ENCODE measurements at regions not wholly inside any gene's neighbourhood (a gene's known extent, or its start where the extent isn't known, plus 50 kb on each side); places are given as distances from the start of the nearest gene placed in this dataset.

GRCh38 chr1:229124520-229125124 is 146.3 kb upstream of the RAB4A start:
- Histone ChIP-seq H3K9me2 (replicated peaks; ENCODE audit: insufficient read depth) (no peaks in the 10 kb centered on the region), H2AFZ (no peak overlapping the region), H3K9me3 (ENCODE audit: low read depth) (no peaks in the 10 kb centered on the region), H3K79me2 (no peaks in the 10 kb centered on the region), H3K4me2 (no peak overlapping the region), H3K4me1 (ENCODE audit: insufficient read depth) (peaks cover 1% of the 10 kb centered on the region), H3K36me3 (replicated peaks; ENCODE audit: insufficient read depth, low read depth) (no peaks in the 10 kb centered on the region), H3K4me3 (no peak overlapping the region), H3K27ac (peak overlapping the region; percentile 35), H4K20me1 (ENCODE audit: insufficient read depth, poor library complexity, severe bottlenecking) (no peaks in the 10 kb centered on the region), H3K27me3 (no peaks in the 10 kb centered on the region)
- TF ChIP-seq CTCF (IDR thresholded peaks at IDR 0.05; ENCODE audit: poor library complexity), result no peak
- no peak for TF ChIP-seq EZH2 (IDR thresholded peaks at IDR 0.05; ENCODE audit: borderline replicate concordance)
- TF ChIP-seq EZH2phosphoT487 (IDR thresholded peaks at IDR 0.05; ENCODE audit: low read depth, severe bottlenecking, unreplicated experiment), result no peak
- DNase-seq (ENCODE audit: low spot score), result peak; percentile 35
- 83% methylated on average over 11 of the region's 11 CpGs for WGBS (ENCODE audit: low lambda C conversion rate, missing lambda C conversion rate)

- Histone ChIP-seq H3K4me2 (no peak overlapping the region), H3K27ac (no peak overlapping the region), H3K9me2 (replicated peaks; ENCODE audit: insufficient read depth) (no peaks in the 10 kb centered on the region), H3K4me3 (no peak overlapping the region), H3K36me3 (replicated peaks; ENCODE audit: insufficient read depth, low read depth) (no peaks in the 10 kb centered on the region), H3K79me2 (no peaks in the 10 kb centered on the region), H3K9me3 (ENCODE audit: low read depth) (no peaks in the 10 kb centered on the region), H3K4me1 (ENCODE audit: insufficient read depth) (peaks cover 19% of the 10 kb centered on the region), H4K20me1 (ENCODE audit: insufficient read depth, poor library complexity, severe bottlenecking) (no peaks in the 10 kb centered on the region), H3K27me3 (no peaks in the 10 kb centered on the region), H2AFZ (no peak overlapping the region)
- WGBS (ENCODE audit: low lambda C conversion rate, missing lambda C conversion rate), result 77% methylated on average over 2 of the region's 2 CpGs
- TF ChIP-seq CTCF (IDR thresholded peaks at IDR 0.05; ENCODE audit: poor library complexity) (no peak), EZH2phosphoT487 (IDR thresholded peaks at IDR 0.05; ENCODE audit: low read depth, severe bottlenecking, unreplicated experiment) (no peak), EZH2 (IDR thresholded peaks at IDR 0.05; ENCODE audit: borderline replicate concordance) (no peak)
- DNase-seq (ENCODE audit: low spot score), result no peak
These were observed 143.6 kb upstream of the RAB4A start for GRCh38 chr1:229127301-229127700.

DNA sequence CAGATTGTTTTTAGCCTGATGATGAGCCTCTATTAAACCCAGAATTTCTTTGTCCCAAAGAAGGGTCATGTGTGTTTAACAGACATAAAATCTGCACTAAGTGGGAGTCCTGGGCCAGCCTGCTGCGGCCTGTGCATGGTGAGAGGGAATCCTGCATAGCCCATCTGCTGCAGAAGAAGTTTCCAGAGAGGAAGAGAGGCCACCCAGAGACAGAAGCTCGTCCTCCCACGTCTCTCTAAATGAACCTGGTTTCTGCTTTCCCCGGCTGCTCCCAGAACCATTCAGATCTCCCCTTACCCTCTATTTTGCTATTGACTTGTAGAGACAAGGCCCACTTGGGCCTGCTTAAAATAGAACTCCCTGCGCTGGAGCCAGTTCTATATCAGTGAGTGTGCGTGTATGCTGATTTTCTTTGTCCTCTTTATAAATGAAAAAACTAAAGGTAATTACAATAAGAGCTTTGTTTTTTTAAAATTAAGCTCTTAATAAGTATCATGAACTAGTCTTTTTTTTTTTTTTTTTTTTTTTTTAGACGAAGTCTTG is 142.8 kb upstream of the RAB4A start:
- Histone ChIP-seq H3K9me3 (ENCODE audit: low read depth) (no peaks in the 10 kb centered on the region), H3K27ac (no peak overlapping the region), H3K4me3 (no peak overlapping the region), H3K27me3 (no peaks in the 10 kb centered on the region), H3K79me2 (no peaks in the 10 kb centered on the region), H3K36me3 (replicated peaks; ENCODE audit: insufficient read depth, low read depth) (no peaks in the 10 kb centered on the region), H3K4me2 (no peak overlapping the region), H3K9me2 (replicated peaks; ENCODE audit: insufficient read depth) (no peaks in the 10 kb centered on the region), H4K20me1 (ENCODE audit: insufficient read depth, poor library complexity, severe bottlenecking) (no peaks in the 10 kb centered on the region), H3K4me1 (ENCODE audit: insufficient read depth) (peaks cover 19% of the 10 kb centered on the region), H2AFZ (no peak overlapping the region)
- WGBS (ENCODE audit: low lambda C conversion rate, missing lambda C conversion rate), result 81% methylated on average over 7 of the region's 7 CpGs
- DNase-seq (ENCODE audit: low spot score), result no peak
- no peak for TF ChIP-seq EZH2 (IDR thresholded peaks at IDR 0.05; ENCODE audit: borderline replicate concordance)

DNA sequence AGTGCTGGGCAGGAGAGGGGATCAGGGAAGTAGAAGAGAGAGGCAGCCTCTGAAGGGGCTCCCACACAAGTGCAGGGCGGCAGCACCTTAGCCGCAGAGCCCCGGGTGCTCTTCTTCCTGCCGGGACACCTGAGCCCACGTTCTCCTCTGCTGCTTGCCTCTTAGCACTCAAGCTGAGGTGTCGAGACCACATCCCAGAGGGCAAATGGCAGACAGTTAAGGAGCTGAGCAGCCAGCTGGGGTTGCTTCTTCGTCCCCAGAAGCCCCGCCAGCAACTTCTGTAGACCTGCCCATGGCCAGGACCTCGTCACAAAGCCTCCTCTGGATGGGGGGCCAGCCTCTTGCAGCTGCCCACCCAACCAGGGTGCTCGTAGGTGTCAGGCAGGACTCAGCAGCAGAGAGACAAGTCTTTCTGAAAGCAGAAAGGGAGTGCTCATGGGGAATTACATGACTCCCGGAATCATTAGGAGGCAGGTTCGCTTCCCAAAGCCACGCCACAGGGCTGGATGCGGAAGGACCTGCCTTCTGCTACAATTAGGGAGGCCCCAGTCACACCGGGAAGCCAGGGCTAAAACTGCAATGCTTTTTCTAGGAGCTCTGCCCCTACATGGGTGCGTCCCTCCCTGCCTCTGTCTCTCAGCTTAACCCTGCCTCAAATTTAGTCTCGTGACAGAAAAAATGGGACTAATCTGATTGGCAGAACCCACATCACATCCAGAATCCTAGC is 141.4 kb upstream of the RAB4A start:
- Histone ChIP-seq H3K4me3 (no peak overlapping the region), H3K9me3 (ENCODE audit: low read depth) (no peaks in the 10 kb centered on the region), H3K79me2 (no peaks in the 10 kb centered on the region), H3K36me3 (replicated peaks; ENCODE audit: insufficient read depth, low read depth) (no peaks in the 10 kb centered on the region), H3K27me3 (no peaks in the 10 kb centered on the region), H3K27ac (peak overlapping the region; percentile 87), H3K4me2 (no peak overlapping the region), H3K4me1 (ENCODE audit: insufficient read depth) (peaks cover 19% of the 10 kb centered on the region), H4K20me1 (ENCODE audit: insufficient read depth, poor library complexity, severe bottlenecking) (no peaks in the 10 kb centered on the region), H3K9me2 (replicated peaks; ENCODE audit: insufficient read depth) (no peaks in the 10 kb centered on the region), H2AFZ (no peak overlapping the region)
- WGBS (ENCODE audit: low lambda C conversion rate, missing lambda C conversion rate), result 84% methylated on average over 17 of the region's 17 CpGs
- DNase-seq (ENCODE audit: low spot score), result no peak
- no peak for TF ChIP-seq EZH2phosphoT487 (IDR thresholded peaks at IDR 0.05; ENCODE audit: low read depth, severe bottlenecking, unreplicated experiment)
- TF ChIP-seq CTCF (IDR thresholded peaks at IDR 0.05; ENCODE audit: poor library complexity), result no peak
- no peak for TF ChIP-seq EZH2 (IDR thresholded peaks at IDR 0.05; ENCODE audit: borderline replicate concordance)

Measured in hepatocyte (in vitro differentiated cells).